Transverse colon (tissue), 4 donors: ENCODE measurements at regions not wholly inside any gene's neighbourhood (a gene's known extent, or its start where the extent isn't known, plus 50 kb on each side); places are given as distances from the start of the nearest gene placed in this dataset.

ENCODE experiments used
- DNase-seq: peaks from one replicate; pipeline ENCODE4 v3.0.0-alpha.2; 2019
- H3K27ac ChIP-seq, 4 donors: fragments of 200-600 bp; sonication (generic); 2 replicates each; pipeline ENCODE4 v1.5.1; 2016 to 2018; ENCODE audit warnings: inconsistent platforms in 4 of 4
- H3K27me3 ChIP-seq: fragments of 200-600 bp; sonication (generic); 2 replicates; pipeline ENCODE4 v1.5.1; 2017; ENCODE audit warnings: inconsistent platforms
- H3K36me3 ChIP-seq, 4 donors: fragments of 200-600 bp; sonication (generic); 2 replicates each; pipeline ENCODE4 v1.5.1; 2017 to 2019; ENCODE audit warnings: inconsistent platforms in 4 of 4
- H3K4me1 ChIP-seq, 4 donors: fragments of 200-600 bp; sonication (generic); 2 replicates each; pipeline ENCODE4 v1.5.1; 2017 to 2020; ENCODE audit warnings: inconsistent platforms in 4 of 4
- H3K4me3 ChIP-seq, 4 donors: fragments of 200-600 bp; sonication (generic); 1 replicate in 1 of 4; 2 replicates in 3 of 4; pipeline versions ENCODE4 v1.5.1 to v1.6.1; 2017 to 2019; ENCODE audit warnings: inconsistent platforms in 4 of 4
- H3K9me3 ChIP-seq, 2 donors: fragments of 200-600 bp; sonication (generic); 2 replicates each; pipeline ENCODE4 v1.5.1; 2017 to 2019; ENCODE audit warnings: inconsistent platforms in 2 of 2
- CTCF ChIP-seq, 5 experiments: fragments of 200-600 bp in 3 of 5; fragments of 450-650 bp in 2 of 5; sonication (generic) in 3 of 5; IDR thresholded peaks; 1 replicate in 2 of 5; 2 replicates in 3 of 5; pipeline ENCODE4 v1.5.1; 2016 to 2017; ENCODE audit warnings: antibody characterized with exemption in 5 of 5, inconsistent platforms in 3 of 5, mild to moderate bottlenecking in 2 of 5, moderate library complexity in 1 of 5
- EP300 ChIP-seq: sonication (generic); formaldehyde crosslinking; IDR thresholded peaks from one replicate; pipeline ENCODE4 v1.6.1; 2017; ENCODE audit warnings: antibody characterized with exemption, low read depth
- POLR2A ChIP-seq: fragments of 450-650 bp; IDR thresholded peaks from one replicate; pipeline ENCODE4 v1.6.1; 2016; ENCODE audit warnings: antibody characterized with exemption, mild to moderate bottlenecking, moderate library complexity
- POLR2AphosphoS5 ChIP-seq, 3 donors: sonication (generic); formaldehyde crosslinking; IDR thresholded peaks; one replicate each; pipeline ENCODE4 v1.6.1; 2016; ENCODE audit warnings: antibody characterized with exemption in 3 of 3
- WGBS, 2 donors: methylation state at CpG; one replicate each; pipeline ENCODE4 v1.1.5; 2018; ENCODE audit warnings: low coverage in 1 of 2; 5-methylcytosine and 5-hydroxymethylcytosine counted together
- in situ Hi-C, 4 donors: fragments of 200-750 bp; cut with MboI; loops; one replicate each; pipeline versions ENCODE4 v1.15.0 to v1.15.1; 2017; ENCODE audit warnings: low sequenced_read_pairs in 3 of 4, low pct_ligation_motif_present in 1 of 4, low pct_unique_long_range_greater_than_20kb in 1 of 4
- intact Hi-C: fragments of 100-400 bp; cut with DNase I; formaldehyde crosslinking; loops from one replicate; pipeline ENCODE4 v1.15.1; 2023; ENCODE audit warnings: low total_unique reads

- Histone ChIP-seq H3K4me1 (no peaks in the 10 kb centered on the region), H3K27ac (no peak overlapping the region), H3K4me3 (no peak overlapping the region), H3K9me3 (no peaks in the 10 kb centered on the region), H3K36me3 (no peaks in the 10 kb centered on the region), H3K27me3 (no peaks in the 10 kb centered on the region)
- WGBS, 2 donors = 67% methylated on average over 3 of the region's 3 CpGs; no CpG with 5 or more reads in 1 of the 2 donors
- intact Hi-C loops (no loop called here), in situ Hi-C loops (no loop called here)
- no peak for DNase-seq
- TF ChIP-seq EP300 (no peak), POLR2AphosphoS5 (IDR thresholded peaks at IDR 0.05) (no peak), CTCF (IDR thresholded peaks at IDR 0.05) (no peak), POLR2A (no peak)
Measured at GRCh38 chr4:176967586-176967985, 174.9 kb upstream of the VEGFC start.

- TF ChIP-seq CTCF (IDR thresholded peaks at IDR 0.05) = no peak
- intact Hi-C loops = no loop called here
- WGBS, 2 donors = 78 to 83% methylated on average over 1 of the region's 1 CpG
- no peak overlapping the region for H3K4me3 ChIP-seq
- H3K36me3 ChIP-seq = no peaks in the 10 kb centered on the region
- in situ Hi-C loops = no loop called here
- no peaks in the 10 kb centered on the region for H3K27me3 ChIP-seq
- H3K4me1 ChIP-seq = no peaks in the 10 kb centered on the region
- no peaks in the 10 kb centered on the region for H3K9me3 ChIP-seq
- H3K27ac ChIP-seq = no peak overlapping the region
- DNase-seq = no peak
Measured at GRCh38 chr4:176968094-176968493, 175.4 kb upstream of the VEGFC start.

GRCh38 chr4:176969011-176969410 is 176.3 kb upstream of the VEGFC start:
- no peak overlapping the region for H3K27ac ChIP-seq
- TF ChIP-seq EP300 (no peak), POLR2A (no peak), POLR2AphosphoS5 (IDR thresholded peaks at IDR 0.05) (no peak), CTCF (IDR thresholded peaks at IDR 0.05) (no peak)
- in situ Hi-C loops = no loop called here
- DNase-seq = no peak
- intact Hi-C loops = no loop called here
- no peaks in the 10 kb centered on the region for H3K27me3 ChIP-seq
- no peak overlapping the region for H3K4me3 ChIP-seq
- H3K4me1 ChIP-seq = no peaks in the 10 kb centered on the region
- H3K36me3 ChIP-seq = no peaks in the 10 kb centered on the region
- 52 to 53% methylated on average over 2 of the region's 2 CpGs for WGBS, 2 donors
- no peaks in the 10 kb centered on the region for H3K9me3 ChIP-seq

- intact Hi-C loops = no loop called here
- in situ Hi-C loops = no loop called here
- 70 to 75% methylated on average over 2 to 4 of the region's 4 CpGs for WGBS, 2 donors
Measured at GRCh38 chr4:176970853-176971252, 178.1 kb upstream of the VEGFC start.

More at GRCh38 chr4:176970853-176971252, 178.1 kb upstream of the VEGFC start:
- no peaks in the 10 kb centered on the region for H3K36me3 ChIP-seq
- TF ChIP-seq CTCF (IDR thresholded peaks at IDR 0.05) = no peak
- TF ChIP-seq POLR2A = no peak
- H3K4me3 ChIP-seq = no peak overlapping the region
- H3K9me3 ChIP-seq = no peaks in the 10 kb centered on the region
- no peaks in the 10 kb centered on the region for H3K4me1 ChIP-seq
- H3K27me3 ChIP-seq = no peaks in the 10 kb centered on the region
- no peak overlapping the region for H3K27ac ChIP-seq
- no peak for DNase-seq
